OCI-LY7 (cell line): ENCODE measurements at regions not wholly inside any gene's neighbourhood (a gene's known extent, or its start where the extent isn't known, plus 50 kb on each side); places are given as distances from the start of the nearest gene placed in this dataset.

ENCODE experiments used
- BruUV-seq: library from RNA; stranded (reverse); fragments of 400-500 nt; replicated peaks from 2 replicates; lab custom pipeline; 2021; lab: Mats Ljungman, UMichigan
- CTCF ChIA-PET: fragments of 300-600 bp; sonication (Branson Sonifier 250); formaldehyde crosslinking; loops from one replicate; lab custom pipeline; 2022; ENCODE audit warnings: antibody characterized with exemption; ENCODE audit not compliant: unreplicated experiment; lab: Charles Lee
- POLR2A ChIA-PET: fragments of 300-600 bp; sonication (Branson Sonifier 250); formaldehyde crosslinking; loops from one replicate; lab custom pipeline; 2022; ENCODE audit warnings: antibody characterized with exemption; lab: Charles Lee
- DNase-seq: peaks from one replicate; pipeline ENCODE4 v3.0.0-alpha.2; 2015; ENCODE audit warnings: low spot score
- H2AFZ ChIP-seq: fragments of 200-600 bp; sonication (generic), shearing (Covaris generic); 2 replicates; pipeline ENCODE4 v1.6.1; 2014; ENCODE audit warnings: mild to moderate bottlenecking, antibody characterized with exemption, low read length, moderate library complexity
- H3K27ac ChIP-seq: fragments of 200-600 bp; sonication (generic); 2 replicates; pipeline ENCODE4 v1.5.1; 2014; ENCODE audit warnings: mixed run types, low read depth, mild to moderate bottlenecking, moderate library complexity, low read length, inconsistent platforms; ENCODE audit not compliant: poor library complexity, severe bottlenecking
- H3K36me3 ChIP-seq: fragments of 200-600 bp; sonication (generic); 2 replicates; pipeline ENCODE4 v1.6.1; 2014; ENCODE audit warnings: mild to moderate bottlenecking, antibody characterized with exemption, low read length, moderate library complexity, mixed read lengths; ENCODE audit not compliant: insufficient read depth
- H3K4me1 ChIP-seq: fragments of 200-600 bp; sonication (generic); 2 replicates; pipeline ENCODE4 v1.5.1; 2014; ENCODE audit warnings: mild to moderate bottlenecking, low read length; ENCODE audit not compliant: insufficient read depth, poor library complexity, severe bottlenecking
- H3K4me2 ChIP-seq: fragments of 200-600 bp; sonication (generic); 2 replicates; pipeline ENCODE4 v1.6.1; 2014; ENCODE audit warnings: mild to moderate bottlenecking, low read length
- H3K4me3 ChIP-seq: fragments of 200-600 bp; sonication (generic); 2 replicates; pipeline ENCODE4 v1.5.1; 2014; ENCODE audit warnings: mild to moderate bottlenecking, low read depth, low read length; ENCODE audit not compliant: poor library complexity, severe bottlenecking
- H3K79me2 ChIP-seq: fragments of 200-600 bp; sonication (generic); 2 replicates; pipeline ENCODE4 v1.6.1; 2016; ENCODE audit warnings: low read depth, mild to moderate bottlenecking, low read length, moderate library complexity, mixed read lengths; ENCODE audit not compliant: insufficient read depth
- H3K9me2 ChIP-seq: fragments of 200-600 bp; sonication (generic); 2 replicates; pipeline ENCODE4 v1.6.1; 2016; ENCODE audit warnings: mild to moderate bottlenecking, low read length, mixed read lengths; ENCODE audit not compliant: insufficient read depth
- H3K9me3 ChIP-seq: fragments of 200-600 bp; sonication (generic); 2 replicates; pipeline ENCODE4 v1.6.1; 2014; ENCODE audit warnings: mild to moderate bottlenecking, mixed run types, low read length, mixed read lengths
- H4K20me1 ChIP-seq: fragments of 200-600 bp; sonication (generic); 2 replicates; pipeline ENCODE4 v1.6.1; 2014; ENCODE audit warnings: mild to moderate bottlenecking, antibody characterized with exemption, low read length, moderate library complexity, mixed read lengths; ENCODE audit not compliant: insufficient read depth
- EZH2phosphoT487 ChIP-seq: fragments of 200-600 bp; sonication (generic); IDR thresholded peaks from 2 replicates; pipeline ENCODE4 v1.6.1; 2018; ENCODE audit warnings: low read depth, borderline replicate concordance, mild to moderate bottlenecking, mixed run types, antibody characterized with exemption, low read length, moderate library complexity, mixed read lengths
- intact Hi-C: fragments of 100-400 bp; cut with micrococcal nuclease; formaldehyde crosslinking; loops from one replicate; pipeline ENCODE4 v1.10.0; 2022; ENCODE audit not compliant: unreplicated experiment
- TF ChIP-seq, protein P1 (sequence below): fragments of 200-600 bp; sonication (generic); conservative IDR thresholded peaks from 2 replicates; pipeline ENCODE4 v1.5.1; 2014; ENCODE audit warnings: mild to moderate bottlenecking, antibody characterized with exemption, low read length, moderate library complexity, mixed read lengths

- Histone ChIP-seq H3K36me3 (no peaks in the 10 kb centered on the region), H3K4me1 (no peaks in the 10 kb centered on the region), H3K79me2 (no peaks in the 10 kb centered on the region), H3K27ac (no peak overlapping the region), H3K4me3 (no peak overlapping the region), H3K9me3 (no peaks in the 10 kb centered on the region), H3K9me2 (no peaks in the 10 kb centered on the region), H4K20me1 (no peaks in the 10 kb centered on the region), H2AFZ (no peak overlapping the region), H3K4me2 (no peak overlapping the region)
- no peak for DNase-seq
- intact Hi-C loops: no loop called here
- POLR2A ChIA-PET: no interaction called here
- BruUV-seq: no TSS peak
- no peak for TF ChIP-seq EZH2phosphoT487
- TF ChIP-seq, protein P1, sequence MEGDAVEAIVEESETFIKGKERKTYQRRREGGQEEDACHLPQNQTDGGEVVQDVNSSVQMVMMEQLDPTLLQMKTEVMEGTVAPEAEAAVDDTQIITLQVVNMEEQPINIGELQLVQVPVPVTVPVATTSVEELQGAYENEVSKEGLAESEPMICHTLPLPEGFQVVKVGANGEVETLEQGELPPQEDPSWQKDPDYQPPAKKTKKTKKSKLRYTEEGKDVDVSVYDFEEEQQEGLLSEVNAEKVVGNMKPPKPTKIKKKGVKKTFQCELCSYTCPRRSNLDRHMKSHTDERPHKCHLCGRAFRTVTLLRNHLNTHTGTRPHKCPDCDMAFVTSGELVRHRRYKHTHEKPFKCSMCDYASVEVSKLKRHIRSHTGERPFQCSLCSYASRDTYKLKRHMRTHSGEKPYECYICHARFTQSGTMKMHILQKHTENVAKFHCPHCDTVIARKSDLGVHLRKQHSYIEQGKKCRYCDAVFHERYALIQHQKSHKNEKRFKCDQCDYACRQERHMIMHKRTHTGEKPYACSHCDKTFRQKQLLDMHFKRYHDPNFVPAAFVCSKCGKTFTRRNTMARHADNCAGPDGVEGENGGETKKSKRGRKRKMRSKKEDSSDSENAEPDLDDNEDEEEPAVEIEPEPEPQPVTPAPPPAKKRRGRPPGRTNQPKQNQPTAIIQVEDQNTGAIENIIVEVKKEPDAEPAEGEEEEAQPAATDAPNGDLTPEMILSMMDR: no peak
- CTCF ChIA-PET: no interaction called here
Observed at GRCh38 chrX:150223176-150224015, 139.7 kb upstream of the MAMLD1 start.

GRCh38 chrX:150224676-150225075 is 138.4 kb upstream of the MAMLD1 start:
- no TSS peak for BruUV-seq
- CTCF ChIA-PET: no interaction called here

More at GRCh38 chrX:150224676-150225075, 138.4 kb upstream of the MAMLD1 start:
- no peaks in the 10 kb centered on the region for H3K9me3 ChIP-seq
- no peak for DNase-seq
- no peak for TF ChIP-seq EZH2phosphoT487
- TF ChIP-seq, protein P1: no peak
- H3K27ac ChIP-seq: no peak overlapping the region
- intact Hi-C loops: no loop called here
- no peaks in the 10 kb centered on the region for H3K36me3 ChIP-seq
- no peak overlapping the region for H3K4me2 ChIP-seq
- POLR2A ChIA-PET: no interaction called here
- no peak overlapping the region for H3K4me3 ChIP-seq
- H3K9me2 ChIP-seq: no peaks in the 10 kb centered on the region
- no peaks in the 10 kb centered on the region for H4K20me1 ChIP-seq
- H3K79me2 ChIP-seq: no peaks in the 10 kb centered on the region
- no peak overlapping the region for H2AFZ ChIP-seq
- H3K4me1 ChIP-seq: no peaks in the 10 kb centered on the region
